ENCODE measurements at regions not wholly inside any gene's neighbourhood (a gene's known extent, or its start where the extent isn't known, plus 50 kb on each side); places are given as distances from the start of the nearest gene placed in this dataset.

- TF ChIP-seq CTCF (IDR thresholded peaks at IDR 0.05; ENCODE audit: poor library complexity) = no peak
- TF ChIP-seq EZH2 (IDR thresholded peaks at IDR 0.05; ENCODE audit: borderline replicate concordance) = no peak
Observed at GRCh38 chr3:101984356-101984755, 135.0 kb downstream of the NFKBIZ start.
